IMR-90 (cell line): ENCODE measurements at regions not wholly inside any gene's neighbourhood (a gene's known extent, or its start where the extent isn't known, plus 50 kb on each side); places are given as distances from the start of the nearest gene placed in this dataset.

ENCODE experiments used
- ATAC-seq: fragments of 200-7000 bp; cut with Tn5 transposase; 2 replicates; pipeline ENCODE4 v1.9.1; 2020; ENCODE audit warnings: low read depth, mild to moderate bottlenecking, moderate library complexity
- BruUV-seq: library from RNA; stranded (reverse); fragments of 400-500 nt; replicated peaks from 2 replicates; lab custom pipeline; 2021; lab: Mats Ljungman, UMichigan
- CTCF ChIA-PET: fragments of 300-600 bp; formaldehyde crosslinking; extraction: SDS; loops from one replicate; lab custom pipeline; 2021; ENCODE audit warnings: antibody characterized with exemption; lab: Yijun Ruan, JAX
- POLR2A ChIA-PET: fragments of 300-600 bp; sonication (Branson Sonifier 250); formaldehyde crosslinking; loops from one replicate; lab custom pipeline; 2022; ENCODE audit warnings: antibody characterized with exemption; ENCODE audit not compliant: unreplicated experiment; lab: Charles Lee
- DNase-seq: peaks from one replicate; pipeline ENCODE4 v3.0.0; 2013
- H2AFZ ChIP-seq: replicated peaks from 2 replicates; pipeline ENCODE3; 2013; ENCODE audit warnings: low read length, mild to moderate bottlenecking; ENCODE audit not compliant: poor library complexity
- H2AK5ac ChIP-seq: 2 replicates; pipeline ENCODE4 v1.6.1; 2013; ENCODE audit warnings: low read depth, low read length, inconsistent platforms
- H2AK9ac ChIP-seq: replicated peaks from 2 replicates; pipeline ENCODE3; 2013; ENCODE audit warnings: mild to moderate bottlenecking, low read depth, low read length, moderate library complexity; ENCODE audit not compliant: poor library complexity
- H2BK120ac ChIP-seq: 2 replicates; pipeline ENCODE4 v1.6.1; 2013; ENCODE audit warnings: low read depth, low read length, inconsistent platforms
- H2BK15ac ChIP-seq: 3 replicates; pipeline ENCODE4 v1.6.1; 2013; ENCODE audit warnings: low read depth, low read length, inconsistent platforms
- H2BK20ac ChIP-seq: 2 replicates; pipeline ENCODE4 v1.6.1; 2013; ENCODE audit warnings: low read depth, mild to moderate bottlenecking, inconsistent platforms, low read length, moderate library complexity
- H2BK5ac ChIP-seq: 2 replicates; pipeline ENCODE4 v1.6.1; 2013; ENCODE audit warnings: mild to moderate bottlenecking, low read depth, low read length, inconsistent platforms; ENCODE audit not compliant: poor library complexity, severe bottlenecking
- H3K14ac ChIP-seq: replicated peaks from 2 replicates; pipeline ENCODE4 v1.6.1; 2013; ENCODE audit warnings: low read depth, low read length, inconsistent platforms
- H3K18ac ChIP-seq: 2 replicates; pipeline ENCODE4 v1.6.1; 2013; ENCODE audit warnings: low read depth, low read length, control low read depth
- H3K23ac ChIP-seq: 2 replicates; pipeline ENCODE4 v1.6.1; 2013; ENCODE audit warnings: low read depth, low read length, inconsistent platforms
- H3K27ac ChIP-seq: 2 replicates; pipeline ENCODE4 v1.5.1; 2013; ENCODE audit warnings: mild to moderate bottlenecking, control low read depth, low read length; ENCODE audit not compliant: insufficient read depth
- H3K27me3 ChIP-seq: 2 replicates; pipeline ENCODE4 v1.6.1; 2013; ENCODE audit warnings: low read length; ENCODE audit not compliant: control insufficient read depth, insufficient read depth
- H3K36me3 ChIP-seq: 2 replicates; pipeline ENCODE4 v1.6.1; 2013; ENCODE audit warnings: low read length, mixed read lengths; ENCODE audit not compliant: control insufficient read depth, insufficient read depth
- H3K4ac ChIP-seq: 2 replicates; pipeline ENCODE4 v1.6.1; 2013; ENCODE audit warnings: low read depth, low read length, inconsistent platforms
- H3K4me1 ChIP-seq: 2 replicates; pipeline ENCODE4 v1.6.1; 2013; ENCODE audit warnings: low read length, mixed read lengths; ENCODE audit not compliant: control insufficient read depth, insufficient read depth
- H3K4me2 ChIP-seq: 2 replicates; pipeline ENCODE4 v1.6.1; 2013; ENCODE audit warnings: low read depth, mild to moderate bottlenecking, control low read depth, low read length, moderate library complexity
- H3K4me3 ChIP-seq: 2 replicates; pipeline ENCODE4 v1.5.1; 2013; ENCODE audit warnings: low read depth, mild to moderate bottlenecking, control low read depth, low read length, moderate library complexity; ENCODE audit not compliant: insufficient read depth
- H3K56ac ChIP-seq: 2 replicates; pipeline ENCODE4 v1.6.1; 2013; ENCODE audit warnings: low read length, inconsistent platforms; ENCODE audit not compliant: insufficient read depth; ENCODE audit errors: extremely low read depth
- H3K79me1 ChIP-seq, 2 experiments: 2 replicates each; pipeline ENCODE4 v1.6.1; 2013; ENCODE audit warnings: low read length in 2 of 2, inconsistent platforms in 1 of 2, low read depth in 1 of 2
- H3K9ac ChIP-seq: 2 replicates; pipeline ENCODE4 v1.6.1; 2013; ENCODE audit warnings: low read depth, low read length, control low read depth
- H3K9me1 ChIP-seq: 2 replicates; pipeline ENCODE4 v1.6.1; 2013; ENCODE audit warnings: low read length, inconsistent platforms; ENCODE audit not compliant: insufficient read depth
- H3K9me3 ChIP-seq: 2 replicates; pipeline ENCODE4 v1.6.1; 2013; ENCODE audit warnings: low read length; ENCODE audit not compliant: control insufficient read depth, insufficient read depth
- H4K20me1 ChIP-seq: 2 replicates; pipeline ENCODE4 v1.6.1; 2013; ENCODE audit warnings: low read length, inconsistent platforms; ENCODE audit not compliant: insufficient read depth
- H4K5ac ChIP-seq: 2 replicates; pipeline ENCODE4 v1.6.1; 2013; ENCODE audit warnings: mild to moderate bottlenecking, low read depth, low read length, control low read depth
- H4K8ac ChIP-seq, 2 experiments: 2 replicates each; pipeline ENCODE4 v1.6.1; 2013; ENCODE audit warnings: low read depth in 2 of 2, low read length in 2 of 2, control low read depth in 1 of 2, inconsistent platforms in 1 of 2
- H4K91ac ChIP-seq: 2 replicates; pipeline ENCODE4 v1.6.1; 2013; ENCODE audit warnings: low read depth, low read length, inconsistent platforms; ENCODE audit not compliant: insufficient read depth
- BHLHE40 ChIP-seq: fragments of 150-350 bp; IDR thresholded peaks from 2 replicates; pipeline ENCODE4 v1.6.1; 2016; ENCODE audit warnings: mild to moderate bottlenecking, low read depth, low read length
- CEBPB ChIP-seq: IDR thresholded peaks from 2 replicates; pipeline ENCODE4 v1.6.1; 2012; ENCODE audit warnings: low read depth, low read length, improper control_type of control experiment
- CHD1 ChIP-seq: IDR thresholded peaks from 2 replicates; pipeline ENCODE4 v1.6.1; 2012; ENCODE audit warnings: low read depth, low read length, improper control_type of control experiment
- FOS ChIP-seq: fragments of 150-350 bp; IDR thresholded peaks from 2 replicates; pipeline ENCODE4 v1.6.1; 2016; ENCODE audit warnings: low read depth, low read length
- MAFK ChIP-seq: IDR thresholded peaks from 2 replicates; pipeline ENCODE4 v1.6.1; 2012; ENCODE audit warnings: low read depth, low read length, improper control_type of control experiment
- MAZ ChIP-seq: IDR thresholded peaks from 2 replicates; pipeline ENCODE4 v1.6.1; 2012; ENCODE audit warnings: low read depth, mild to moderate bottlenecking, low read length, improper control_type of control experiment, moderate library complexity, borderline replicate concordance
- MXI1 ChIP-seq: IDR thresholded peaks from 2 replicates; pipeline ENCODE4 v1.6.1; 2012; ENCODE audit warnings: low read depth, mild to moderate bottlenecking, low read length, moderate library complexity, borderline replicate concordance
- NFE2L2 ChIP-seq: fragments of 150-350 bp; IDR thresholded peaks from 2 replicates; pipeline ENCODE4 v1.6.1; 2016; ENCODE audit warnings: low read depth, mild to moderate bottlenecking, low read length
- POLR2A ChIP-seq: IDR thresholded peaks from 2 replicates; pipeline ENCODE4 v1.6.1; 2012; ENCODE audit warnings: mild to moderate bottlenecking, low read depth, low read length
- RAD21 ChIP-seq: IDR thresholded peaks from 2 replicates; pipeline ENCODE4 v1.6.1; 2012; ENCODE audit warnings: low read length, improper control_type of control experiment
- RCOR1 ChIP-seq: IDR thresholded peaks from 2 replicates; pipeline ENCODE4 v1.6.1; 2012; ENCODE audit warnings: mild to moderate bottlenecking, low read length, improper control_type of control experiment; ENCODE audit not compliant: insufficient replicate concordance
- RFX5 ChIP-seq: IDR thresholded peaks from 2 replicates; pipeline ENCODE4 v1.8.0; 2012; ENCODE audit warnings: low read depth, mild to moderate bottlenecking, low read length, moderate library complexity
- SMC3 ChIP-seq: fragments of 150-350 bp; IDR thresholded peaks from 2 replicates; pipeline ENCODE4 v1.6.1; 2016; ENCODE audit warnings: low read depth, mild to moderate bottlenecking, antibody characterized with exemption, low read length, moderate library complexity
- WGBS, 2 experiments: methylation state at CpG; one replicate each; pipeline versions ENCODE4 v1.1.5 to v1.1.7; 2013; ENCODE audit warnings: missing lambda C conversion rate in 2 of 2; ENCODE audit not compliant: insufficient read length in 1 of 2; ENCODE audit errors: extremely low coverage in 2 of 2; 5-methylcytosine and 5-hydroxymethylcytosine counted together
- dilution Hi-C: fragments of 300-500 bp; cut with HindIII; formaldehyde crosslinking; loops from one replicate; pipeline ENCODE4 v1.14.3; 2018; ENCODE audit warnings: low sequenced_read_pairs; ENCODE audit not compliant: unreplicated experiment
- in situ Hi-C: fragments of 300-500 bp; cut with MboI; formaldehyde crosslinking; loops from 3 replicates; pipeline ENCODE4 v1.14.3; 2019; ENCODE audit warnings: low sequenced_read_pairs, inconsistent platforms, mixed read lengths
- intact Hi-C: fragments of 100-400 bp; cut with micrococcal nuclease; formaldehyde crosslinking; loops from 2 replicates; pipeline ENCODE4 v1.10.0; 2022
- TF ChIP-seq, protein P1 (sequence below): conservative IDR thresholded peaks from 2 replicates; pipeline ENCODE4 v1.5.1; 2012; ENCODE audit warnings: mild to moderate bottlenecking, low read depth, low read length, improper control_type of control experiment
- TF ChIP-seq, protein P2 (sequence below): fragments of 150-350 bp; IDR thresholded peaks from 2 replicates; pipeline ENCODE4 v1.6.1; 2017; ENCODE audit warnings: mild to moderate bottlenecking, antibody characterized with exemption, low read length, low read depth
- TF ChIP-seq, protein P3 (sequence below): fragments of 150-350 bp; IDR thresholded peaks from 2 replicates; pipeline ENCODE4 v1.6.1; 2016; ENCODE audit warnings: low read depth, mild to moderate bottlenecking, low read length, moderate library complexity, borderline replicate concordance

DNA sequence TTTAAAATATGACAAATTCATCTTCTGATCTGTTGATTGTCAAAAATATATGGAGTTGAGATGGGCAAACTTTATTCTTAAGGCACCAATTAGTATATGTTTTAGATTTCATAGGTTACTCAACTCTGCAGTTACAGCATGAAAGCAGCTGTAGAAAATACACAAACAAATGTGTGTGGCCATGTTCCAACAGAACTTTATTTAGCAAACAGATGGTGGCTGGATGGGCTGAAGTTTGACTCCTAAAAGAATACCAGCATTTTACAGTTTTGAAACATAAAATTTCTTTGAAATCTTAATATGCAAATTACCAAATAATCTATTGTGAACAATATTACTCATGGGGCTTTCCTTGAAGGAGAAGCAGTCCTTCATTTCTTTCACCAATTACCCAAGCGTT lies 1206.0 kb upstream of the LRRTM3 start:
- H3K9me3 ChIP-seq = no peaks in the 10 kb centered on the region
- H4K91ac ChIP-seq = no peak overlapping the region
- H3K27me3 ChIP-seq = no peaks in the 10 kb centered on the region
- no peak overlapping the region for H2BK120ac ChIP-seq
- H3K18ac ChIP-seq = no peak overlapping the region
- no CpG with 5 or more reads among the region's 1 CpG for WGBS, 2 experiments
- no peak overlapping the region for H3K4ac ChIP-seq
- no peak overlapping the region for H2BK15ac ChIP-seq
- H4K8ac ChIP-seq = no peak overlapping the region
- ChIA-PET POLR2A (no interaction called here), CTCF (no interaction called here)
- no peak overlapping the region for H3K23ac ChIP-seq
- no peaks in the 10 kb centered on the region for H3K36me3 ChIP-seq
- intact Hi-C loops (no loop called here), dilution Hi-C loops (no loop called here), in situ Hi-C loops (no loop called here)
- H3K56ac ChIP-seq = no peak overlapping the region
- DNase-seq = no peak
- no peak overlapping the region for H3K27ac ChIP-seq
- no peaks in the 10 kb centered on the region for H3K9me1 ChIP-seq
- no peak overlapping the region for H3K4me2 ChIP-seq
- no peaks in the 10 kb centered on the region for H3K4me1 ChIP-seq
- no peak for ATAC-seq
- no peak overlapping the region for H2AK5ac ChIP-seq
- H3K14ac ChIP-seq = no peak overlapping the region
- no peak overlapping the region for H2BK20ac ChIP-seq
- H2AFZ ChIP-seq = no peak overlapping the region
- no peak overlapping the region for H2BK5ac ChIP-seq
- H3K4me3 ChIP-seq = no peak overlapping the region
- no peak for TF ChIP-seq MXI1
- no peak for TF ChIP-seq MAZ
- no peak for TF ChIP-seq MAFK
- no peak for TF ChIP-seq BHLHE40
- no peak for TF ChIP-seq NFE2L2
- TF ChIP-seq, protein P1, sequence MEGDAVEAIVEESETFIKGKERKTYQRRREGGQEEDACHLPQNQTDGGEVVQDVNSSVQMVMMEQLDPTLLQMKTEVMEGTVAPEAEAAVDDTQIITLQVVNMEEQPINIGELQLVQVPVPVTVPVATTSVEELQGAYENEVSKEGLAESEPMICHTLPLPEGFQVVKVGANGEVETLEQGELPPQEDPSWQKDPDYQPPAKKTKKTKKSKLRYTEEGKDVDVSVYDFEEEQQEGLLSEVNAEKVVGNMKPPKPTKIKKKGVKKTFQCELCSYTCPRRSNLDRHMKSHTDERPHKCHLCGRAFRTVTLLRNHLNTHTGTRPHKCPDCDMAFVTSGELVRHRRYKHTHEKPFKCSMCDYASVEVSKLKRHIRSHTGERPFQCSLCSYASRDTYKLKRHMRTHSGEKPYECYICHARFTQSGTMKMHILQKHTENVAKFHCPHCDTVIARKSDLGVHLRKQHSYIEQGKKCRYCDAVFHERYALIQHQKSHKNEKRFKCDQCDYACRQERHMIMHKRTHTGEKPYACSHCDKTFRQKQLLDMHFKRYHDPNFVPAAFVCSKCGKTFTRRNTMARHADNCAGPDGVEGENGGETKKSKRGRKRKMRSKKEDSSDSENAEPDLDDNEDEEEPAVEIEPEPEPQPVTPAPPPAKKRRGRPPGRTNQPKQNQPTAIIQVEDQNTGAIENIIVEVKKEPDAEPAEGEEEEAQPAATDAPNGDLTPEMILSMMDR = no peak
- no peak for TF ChIP-seq POLR2A
- TF ChIP-seq RFX5 = no peak
- no peak for TF ChIP-seq CHD1
- no peak for TF ChIP-seq SMC3
- TF ChIP-seq RAD21 = no peak
- no peak for TF ChIP-seq FOS
- no peak for TF ChIP-seq CEBPB
- TF ChIP-seq, protein P2, sequence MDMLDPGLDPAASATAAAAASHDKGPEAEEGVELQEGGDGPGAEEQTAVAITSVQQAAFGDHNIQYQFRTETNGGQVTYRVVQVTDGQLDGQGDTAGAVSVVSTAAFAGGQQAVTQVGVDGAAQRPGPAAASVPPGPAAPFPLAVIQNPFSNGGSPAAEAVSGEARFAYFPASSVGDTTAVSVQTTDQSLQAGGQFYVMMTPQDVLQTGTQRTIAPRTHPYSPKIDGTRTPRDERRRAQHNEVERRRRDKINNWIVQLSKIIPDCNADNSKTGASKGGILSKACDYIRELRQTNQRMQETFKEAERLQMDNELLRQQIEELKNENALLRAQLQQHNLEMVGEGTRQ = no peak
- TF ChIP-seq RCOR1 = no peak
- TF ChIP-seq, protein P3, sequence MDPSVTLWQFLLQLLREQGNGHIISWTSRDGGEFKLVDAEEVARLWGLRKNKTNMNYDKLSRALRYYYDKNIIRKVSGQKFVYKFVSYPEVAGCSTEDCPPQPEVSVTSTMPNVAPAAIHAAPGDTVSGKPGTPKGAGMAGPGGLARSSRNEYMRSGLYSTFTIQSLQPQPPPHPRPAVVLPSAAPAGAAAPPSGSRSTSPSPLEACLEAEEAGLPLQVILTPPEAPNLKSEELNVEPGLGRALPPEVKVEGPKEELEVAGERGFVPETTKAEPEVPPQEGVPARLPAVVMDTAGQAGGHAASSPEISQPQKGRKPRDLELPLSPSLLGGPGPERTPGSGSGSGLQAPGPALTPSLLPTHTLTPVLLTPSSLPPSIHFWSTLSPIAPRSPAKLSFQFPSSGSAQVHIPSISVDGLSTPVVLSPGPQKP = no peak
- no peak overlapping the region for H2AK9ac ChIP-seq
- no peak overlapping the region for H3K9ac ChIP-seq
- BruUV-seq = no TSS peak
- no peak overlapping the region for H4K5ac ChIP-seq
- H4K20me1 ChIP-seq = no peaks in the 10 kb centered on the region
- no peaks in the 10 kb centered on the region for H3K79me1 ChIP-seq
